SK-N-SH (cell line): ENCODE measurements at regions not wholly inside any gene's neighbourhood (a gene's known extent, or its start where the extent isn't known, plus 50 kb on each side); places are given as distances from the start of the nearest gene placed in this dataset.

Experiments
- CTCF ChIP-seq: fragments of 200-600 bp; sonication (generic); IDR thresholded peaks from 2 replicates; pipeline ENCODE4 v1.6.1; 2017; ENCODE audit warnings: antibody characterized with exemption, mild to moderate bottlenecking, moderate library complexity
- JUND ChIP-seq: IDR thresholded peaks from 2 replicates; pipeline ENCODE4 v1.4.0; 2012
- POLR2AphosphoS5 ChIP-seq: IDR thresholded peaks from 2 replicates; pipeline ENCODE4 v1.6.1; 2012; ENCODE audit warnings: low read depth, low read length
- TCF12 ChIP-seq: IDR thresholded peaks from 2 replicates; pipeline ENCODE4 v1.4.0; 2012

- no peak for TF ChIP-seq JUND
- TF ChIP-seq CTCF = no peak
- TF ChIP-seq POLR2AphosphoS5 = no peak
- TF ChIP-seq TCF12 = no peak
Measured at GRCh38 chr2:206381881-206382280, 61.5 kb upstream of the ADAM23 start.
